Esophagus squamous epithelium (tissue), 5 donors: ENCODE measurements at regions not wholly inside any gene's neighbourhood (a gene's known extent, or its start where the extent isn't known, plus 50 kb on each side); places are given as distances from the start of the nearest gene placed in this dataset.

Experiments
- DNase-seq: peaks from one replicate; lab custom pipeline; 2025; lab: John Stamatoyannopoulos, UW
- H3K27ac ChIP-seq, 4 donors: fragments of 200-600 bp; sonication (generic); one replicate each; pipeline ENCODE4 v1.5.1; 2016 to 2019; ENCODE audit warnings: mild to moderate bottlenecking in 1 of 4
- H3K27me3 ChIP-seq, 4 donors: fragments of 200-600 bp; sonication (generic); 1 replicate in 3 of 4; 2 replicates in 1 of 4; pipeline versions ENCODE4 v1.5.1 to v1.6.0; 2017 to 2021; ENCODE audit warnings: antibody characterized with exemption in 1 of 4
- H3K36me3 ChIP-seq, 3 donors: fragments of 200-600 bp; sonication (generic); one replicate each; pipeline ENCODE4 v1.5.1; 2016 to 2019
- H3K4me1 ChIP-seq, 3 donors: fragments of 200-600 bp; sonication (generic); one replicate each; pipeline ENCODE4 v1.5.1; 2017 to 2019
- H3K4me3 ChIP-seq, 4 donors: fragments of 200-600 bp; sonication (generic); 1 replicate in 3 of 4; 2 replicates in 1 of 4; pipeline ENCODE4 v1.5.1; 2016 to 2019; ENCODE audit warnings: mild to moderate bottlenecking in 2 of 4, moderate library complexity in 1 of 4
- H3K9me3 ChIP-seq, 3 donors: fragments of 200-600 bp; sonication (generic); one replicate each; pipeline ENCODE4 v1.5.1; 2016 to 2019
- CTCF ChIP-seq, 6 experiments: fragments of 450-650 bp in 4 of 6; fragments of 200-600 bp in 2 of 6; sonication (generic) in 2 of 6; IDR thresholded peaks; one replicate each; pipeline ENCODE4 v1.5.1; 2016 to 2019; ENCODE audit warnings: antibody characterized with exemption in 6 of 6, mild to moderate bottlenecking in 4 of 6, moderate library complexity in 4 of 6
- POLR2A ChIP-seq, 4 donors: fragments of 450-650 bp; IDR thresholded peaks; one replicate each; pipeline ENCODE4 v1.6.1; 2017; ENCODE audit warnings: antibody characterized with exemption in 4 of 4, mild to moderate bottlenecking in 4 of 4, moderate library complexity in 3 of 4
- WGBS, 2 donors: methylation state at CpG; one replicate each; pipeline ENCODE4 v1.1.5; 2018; 5-methylcytosine and 5-hydroxymethylcytosine counted together
- intact Hi-C: fragments of 100-400 bp; cut with DNase I; formaldehyde crosslinking; loops from one replicate; pipeline ENCODE4 v1.15.0; 2022
- donor health status: DM: yes; HTN: yes; CAD: no.

- Histone ChIP-seq H3K4me3 (peak overlapping the region in 2 of 4 donors; percentile 34), H3K27me3 (peaks cover 0 to 93% (median 11%) of the 10 kb centered on the region in 4 donors), H3K9me3 (no peaks in the 10 kb centered on the region), H3K4me1 (peaks cover 3 to 18% (median 9%) of the 10 kb centered on the region in 3 donors), H3K27ac (no peak overlapping the region), H3K36me3 (no peaks in the 10 kb centered on the region)
- no peak for DNase-seq
- intact Hi-C loops: no loop called here
- no peak for TF ChIP-seq CTCF (IDR thresholded peaks at IDR 0.05)
- TF ChIP-seq POLR2A (IDR thresholded peaks at IDR 0.05): no peak
- WGBS, 2 donors: 32 to 55% methylated on average over 6 of the region's 6 CpGs
Observed at GRCh38 chr7:22550514-22551030, 50.6 kb upstream of the STEAP1B start.

- no peak overlapping the region for H3K27ac ChIP-seq
- peaks cover 3 to 18% (median 9%) of the 10 kb centered on the region in 3 donors for H3K4me1 ChIP-seq
- no peaks in the 10 kb centered on the region for H3K9me3 ChIP-seq
- whole genome bisulfite sequencing, 2 donors: 4 to 9% methylated on average over 29 to 38 of the region's 48 CpGs
- no peak for DNase-seq
- intact Hi-C loops: no loop called here
- peak overlapping the region in 3 of 4 donors; percentile 34 to 56 (median 34) for H3K4me3 ChIP-seq
- H3K27me3 ChIP-seq: peaks cover 0 to 97% (median 11%) of the 10 kb centered on the region in 4 donors
- no peaks in the 10 kb centered on the region for H3K36me3 ChIP-seq
- TF ChIP-seq POLR2A (IDR thresholded peaks at IDR 0.05) (no peak), CTCF (IDR thresholded peaks at IDR 0.05) (peak in 4 of 6 experiments; percentile 49 to 73 (median 58))
Observed at GRCh38 chr7:22549667-22550513, 49.9 kb upstream of the STEAP1B start.
